Mucosa of rectum (tissue), 2 donors: ENCODE measurements at regions not wholly inside any gene's neighbourhood (a gene's known extent, or its start where the extent isn't known, plus 50 kb on each side); places are given as distances from the start of the nearest gene placed in this dataset.

Experiments
- H3K27ac ChIP-seq, 2 donors: one replicate each; pipeline ENCODE4 v1.7.0; 2013; ENCODE audit warnings: inconsistent platforms in 2 of 2, low read depth in 2 of 2, low read length in 2 of 2
- H3K27me3 ChIP-seq, 2 donors: one replicate each; pipeline ENCODE4 v1.7.0; 2013; ENCODE audit warnings: low read length in 2 of 2; ENCODE audit not compliant: control insufficient read depth in 2 of 2, insufficient read depth in 2 of 2
- H3K36me3 ChIP-seq, 2 donors: one replicate each; pipeline ENCODE4 v1.7.0; 2013; ENCODE audit warnings: low read length in 2 of 2; ENCODE audit not compliant: control insufficient read depth in 2 of 2, insufficient read depth in 2 of 2
- H3K4me1 ChIP-seq, 2 donors: one replicate each; pipeline ENCODE4 v1.7.0; 2013; ENCODE audit warnings: low read length in 2 of 2, mild to moderate bottlenecking in 1 of 2; ENCODE audit not compliant: control insufficient read depth in 2 of 2, insufficient read depth in 2 of 2
- H3K4me3 ChIP-seq, 2 donors: one replicate each; pipeline ENCODE4 v1.7.0; 2013; ENCODE audit warnings: low read length in 2 of 2
- H3K9ac ChIP-seq, 2 donors: one replicate each; pipeline ENCODE4 v1.7.0; 2013; ENCODE audit warnings: low read length in 2 of 2, low read depth in 1 of 2, mild to moderate bottlenecking in 1 of 2
- H3K9me3 ChIP-seq, 2 donors: one replicate each; pipeline ENCODE4 v1.7.0; 2013; ENCODE audit warnings: low read length in 2 of 2; ENCODE audit not compliant: control insufficient read depth in 2 of 2
- donor health status: healthy.
- donor health status: Normal muscosa, but diverticular disease.

DNA sequence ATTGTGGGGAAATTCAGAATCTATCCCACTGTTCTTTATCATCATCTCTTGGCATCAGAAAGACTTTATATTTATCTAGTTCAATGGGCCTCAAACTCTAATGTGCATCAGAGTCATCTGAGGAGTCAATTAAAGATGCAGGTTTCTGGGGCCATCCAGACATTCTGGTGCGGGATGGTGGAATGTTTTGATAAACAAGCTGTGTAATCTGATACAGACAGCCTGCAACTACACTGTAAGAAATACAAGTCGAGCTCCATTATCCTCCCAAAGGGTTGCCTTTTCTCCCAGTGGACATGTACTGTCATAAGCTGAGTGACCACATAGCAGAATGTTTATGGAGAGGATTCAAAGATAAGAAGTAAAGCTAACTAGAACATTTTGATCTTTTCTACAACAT lies 515.3 kb upstream of the DCC start:
- no peaks in the 10 kb centered on the region for H3K9me3 ChIP-seq
- H3K27ac ChIP-seq = no peak overlapping the region
- no peaks in the 10 kb centered on the region for H3K4me1 ChIP-seq
- no peaks in the 10 kb centered on the region for H3K36me3 ChIP-seq
- no peaks in the 10 kb centered on the region for H3K27me3 ChIP-seq
- no peak overlapping the region for H3K4me3 ChIP-seq
- no peak overlapping the region for H3K9ac ChIP-seq

DNA sequence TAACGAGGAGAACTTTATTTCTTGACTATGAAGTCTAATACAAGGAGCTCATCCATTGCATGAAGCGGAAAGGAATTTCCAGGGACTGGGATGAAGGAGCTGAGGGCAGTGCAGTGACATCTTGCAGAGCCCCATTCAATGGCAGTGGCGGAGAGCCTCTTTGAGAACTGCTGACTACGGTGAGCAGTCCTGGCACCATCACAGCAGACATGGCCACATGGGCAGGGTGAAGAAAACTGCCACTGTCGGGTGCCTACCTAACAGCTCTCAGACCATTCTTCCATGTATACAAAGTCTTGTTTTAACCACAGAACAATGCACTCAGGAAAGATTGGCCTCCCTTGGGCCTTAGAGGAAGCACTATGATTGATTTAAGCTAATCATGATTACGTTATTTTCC lies 506.1 kb upstream of the DCC start:
- Histone ChIP-seq H3K9ac (no peak overlapping the region), H3K27me3 (no peaks in the 10 kb centered on the region), H3K4me1 (no peaks in the 10 kb centered on the region), H3K4me3 (no peak overlapping the region), H3K27ac (no peak overlapping the region), H3K9me3 (no peaks in the 10 kb centered on the region), H3K36me3 (no peaks in the 10 kb centered on the region)

- H3K9ac ChIP-seq = no peak overlapping the region
- peaks cover 0 to 4% of the 10 kb centered on the region in 2 donors for H3K9me3 ChIP-seq
- no peaks in the 10 kb centered on the region for H3K36me3 ChIP-seq
- H3K4me3 ChIP-seq = no peak overlapping the region
- no peak overlapping the region for H3K27ac ChIP-seq
- no peaks in the 10 kb centered on the region for H3K27me3 ChIP-seq
- no peaks in the 10 kb centered on the region for H3K4me1 ChIP-seq
Observed at GRCh38 chr18:51848702-51849101, 491.3 kb upstream of the DCC start.

DNA sequence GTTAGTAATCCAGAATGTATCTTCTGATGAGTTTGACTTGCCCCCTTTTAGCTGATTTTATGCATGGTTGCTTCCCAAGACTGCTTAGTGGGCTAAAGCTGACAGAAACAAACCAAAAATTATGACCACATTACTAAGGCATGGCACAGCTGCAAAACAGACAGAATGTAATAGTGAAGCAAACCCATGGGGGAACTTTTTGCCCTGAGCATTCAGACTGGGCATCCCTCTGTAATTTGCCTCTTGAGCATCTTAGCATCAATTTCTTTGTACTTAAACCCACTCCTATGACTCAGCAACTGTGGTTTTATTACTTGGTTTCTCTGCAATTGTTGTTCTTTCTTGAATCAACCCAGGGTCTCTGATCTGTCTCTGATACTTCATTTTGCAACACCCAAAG lies 487.3 kb upstream of the DCC start:
- no peaks in the 10 kb centered on the region for H3K27me3 ChIP-seq
- no peak overlapping the region for H3K27ac ChIP-seq
- H3K9ac ChIP-seq = no peak overlapping the region
- peaks cover 0 to 4% of the 10 kb centered on the region in 2 donors for H3K9me3 ChIP-seq
- H3K4me1 ChIP-seq = no peaks in the 10 kb centered on the region
- H3K36me3 ChIP-seq = no peaks in the 10 kb centered on the region
- no peak overlapping the region for H3K4me3 ChIP-seq

- H3K36me3 ChIP-seq = no peaks in the 10 kb centered on the region
- H3K4me3 ChIP-seq = no peak overlapping the region
- H3K27me3 ChIP-seq = no peaks in the 10 kb centered on the region
- no peak overlapping the region for H3K9ac ChIP-seq
- no peak overlapping the region for H3K27ac ChIP-seq
- H3K4me1 ChIP-seq = no peaks in the 10 kb centered on the region
- H3K9me3 ChIP-seq = peaks cover 0 to 2% of the 10 kb centered on the region in 2 donors
Observed at GRCh38 chr18:51857989-51858388, 482.0 kb upstream of the DCC start.

- H3K27me3 ChIP-seq = no peaks in the 10 kb centered on the region
- H3K4me1 ChIP-seq = no peaks in the 10 kb centered on the region
- H3K36me3 ChIP-seq = no peaks in the 10 kb centered on the region
- H3K9ac ChIP-seq = no peak overlapping the region
- H3K4me3 ChIP-seq = no peak overlapping the region
- H3K27ac ChIP-seq = no peak overlapping the region
- H3K9me3 ChIP-seq = peaks cover 0 to 2% of the 10 kb centered on the region in 2 donors
Observed at GRCh38 chr18:51861046-51861445, 479.0 kb upstream of the DCC start.

DNA sequence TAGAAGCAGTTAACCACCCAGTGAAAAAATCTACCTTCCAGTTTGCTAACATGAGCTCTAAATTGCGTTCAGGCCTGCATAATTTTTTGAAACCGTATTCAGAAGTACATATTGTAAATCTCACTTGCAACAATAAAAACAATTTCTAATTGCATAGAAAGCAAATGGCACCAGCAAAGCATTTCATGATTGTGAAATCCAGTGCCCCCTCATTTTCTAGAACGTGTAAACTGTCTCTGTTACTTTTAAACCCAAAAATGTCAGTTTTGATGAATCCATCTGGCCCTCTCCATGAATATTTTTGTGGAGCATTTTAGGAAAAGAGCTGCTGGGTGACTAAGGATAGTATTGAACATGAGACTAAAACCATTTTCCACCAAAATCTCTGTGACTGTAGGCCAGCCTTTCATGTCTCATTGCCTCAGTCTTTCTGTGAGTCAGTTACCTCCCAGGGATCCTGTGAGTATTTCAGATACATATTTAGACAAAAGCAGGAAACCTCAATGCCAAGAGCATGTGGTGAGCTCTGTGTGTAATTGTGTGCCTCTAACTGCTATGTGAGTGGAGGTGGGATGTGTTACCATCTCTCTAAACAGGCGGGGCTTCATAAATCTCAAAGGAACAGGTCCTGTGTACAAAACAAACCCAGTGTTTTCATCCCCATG lies 477.8 kb upstream of the DCC start:
- H3K4me1 ChIP-seq = no peaks in the 10 kb centered on the region
- no peaks in the 10 kb centered on the region for H3K27me3 ChIP-seq
- no peak overlapping the region for H3K4me3 ChIP-seq
- no peak overlapping the region for H3K27ac ChIP-seq
- no peaks in the 10 kb centered on the region for H3K36me3 ChIP-seq
- H3K9ac ChIP-seq = no peak overlapping the region
- H3K9me3 ChIP-seq = peaks cover 0 to 2% of the 10 kb centered on the region in 2 donors

DNA sequence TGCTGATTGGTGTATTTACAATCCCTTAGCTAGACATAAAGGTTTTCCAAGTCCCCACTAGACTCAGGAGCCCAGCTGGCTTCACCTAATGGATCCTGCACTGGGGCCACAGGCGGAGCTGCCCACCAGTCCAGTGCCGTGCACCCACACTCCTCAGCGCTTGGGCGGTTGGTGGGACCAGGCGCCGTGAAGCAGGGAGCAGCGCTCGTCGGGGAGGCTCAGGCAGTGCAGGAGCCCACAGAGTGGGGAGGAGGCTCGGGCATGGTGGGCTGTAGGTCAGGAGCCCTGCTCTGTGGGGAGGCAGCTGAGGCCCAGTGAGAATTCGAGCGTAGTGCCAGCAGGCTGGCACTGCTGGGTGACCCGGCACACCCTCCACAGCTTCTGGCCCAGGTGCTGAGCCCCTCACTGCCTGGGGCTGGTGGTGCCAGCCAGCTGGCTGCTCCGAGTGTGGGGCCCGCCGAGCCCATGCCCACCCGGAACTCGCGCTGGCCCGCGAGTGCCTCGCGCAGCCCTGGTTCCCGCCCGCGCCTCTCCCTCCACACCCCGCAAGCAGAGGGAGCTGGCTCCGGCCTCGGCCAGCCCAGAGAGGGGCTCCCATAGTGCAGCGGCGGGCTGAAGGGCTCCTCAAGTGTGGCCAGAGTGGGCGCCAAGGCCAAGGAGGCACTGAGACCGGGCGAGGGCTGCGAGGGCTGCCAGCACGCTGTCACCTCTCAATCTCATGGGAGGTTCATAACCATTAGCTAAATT lies 475.6 kb upstream of the DCC start:
- Histone ChIP-seq H3K9me3 (peaks cover 0 to 2% of the 10 kb centered on the region in 2 donors), H3K4me3 (no peak overlapping the region), H3K27me3 (no peaks in the 10 kb centered on the region), H3K27ac (no peak overlapping the region), H3K4me1 (no peaks in the 10 kb centered on the region), H3K9ac (no peak overlapping the region), H3K36me3 (no peaks in the 10 kb centered on the region)

GRCh38 chr18:51865538-51865937 lies 474.5 kb upstream of the DCC start:
- peaks cover 0 to 2% of the 10 kb centered on the region in 2 donors for H3K9me3 ChIP-seq
- H3K4me1 ChIP-seq = no peaks in the 10 kb centered on the region
- no peaks in the 10 kb centered on the region for H3K36me3 ChIP-seq
- no peak overlapping the region for H3K27ac ChIP-seq
- no peak overlapping the region for H3K4me3 ChIP-seq
- H3K27me3 ChIP-seq = no peaks in the 10 kb centered on the region
- no peak overlapping the region for H3K9ac ChIP-seq

- Histone ChIP-seq H3K27ac (no peak overlapping the region), H3K9ac (no peak overlapping the region), H3K4me3 (no peak overlapping the region), H3K9me3 (peaks cover 0 to 2% of the 10 kb centered on the region in 2 donors), H3K36me3 (no peaks in the 10 kb centered on the region), H3K4me1 (no peaks in the 10 kb centered on the region), H3K27me3 (no peaks in the 10 kb centered on the region)
Observed at GRCh38 chr18:51867767-51868166, 472.2 kb upstream of the DCC start.
